ENCODE measurements at regions not wholly inside any gene's neighbourhood (a gene's known extent, or its start where the extent isn't known, plus 50 kb on each side); places are given as distances from the start of the nearest gene placed in this dataset.
"Not testable (repeated sequence)": the region's sequence is repeated elsewhere in the genome, so short reads cannot be mapped to it uniquely, and the experiment has no call there.

- not testable (repeated sequence) for DNase-seq (ENCODE audit: low spot score)
Observed at GRCh38 chr4:9110700-9111099, 59.5 kb upstream of the FAM90A26 start.

GRCh38 chr4:9103148-9103524 is 67.1 kb upstream of the FAM90A26 start:
- not testable (repeated sequence) for DNase-seq (ENCODE audit: low spot score)

DNA sequence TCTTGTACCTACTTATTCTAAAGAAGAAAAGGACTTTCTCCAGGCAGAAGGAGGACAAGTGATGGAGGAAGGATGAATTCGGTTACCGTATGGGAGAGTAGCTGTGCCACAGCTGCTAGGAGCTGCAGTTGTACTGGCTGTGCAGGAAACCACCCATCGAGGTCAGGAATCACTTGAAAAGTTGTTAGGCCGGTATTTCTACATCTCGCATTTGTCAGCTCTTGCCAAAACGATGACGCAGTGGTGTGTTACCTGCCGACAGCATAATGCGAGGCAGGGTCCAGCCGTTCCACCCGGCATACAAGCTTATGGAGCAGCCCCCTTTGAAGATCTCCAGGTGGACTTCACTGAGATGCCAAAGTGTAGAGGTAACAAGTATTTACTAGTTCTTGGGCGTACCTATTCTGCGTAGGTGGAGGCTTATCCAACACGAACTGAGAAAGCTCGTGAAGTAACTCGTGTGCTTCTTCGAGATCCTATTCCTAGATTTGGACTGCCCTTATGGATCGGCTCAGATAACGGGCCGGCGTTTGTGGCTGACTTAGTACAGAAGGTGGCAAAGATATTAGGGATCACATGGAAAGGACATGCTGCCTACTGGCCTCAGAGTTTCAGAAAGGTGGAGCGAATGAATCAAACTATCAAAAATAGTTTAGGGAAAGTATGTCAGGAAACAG is 67.6 kb upstream of the FAM90A26 start:
- not testable (repeated sequence) for DNase-seq (ENCODE audit: low spot score)

DNA sequence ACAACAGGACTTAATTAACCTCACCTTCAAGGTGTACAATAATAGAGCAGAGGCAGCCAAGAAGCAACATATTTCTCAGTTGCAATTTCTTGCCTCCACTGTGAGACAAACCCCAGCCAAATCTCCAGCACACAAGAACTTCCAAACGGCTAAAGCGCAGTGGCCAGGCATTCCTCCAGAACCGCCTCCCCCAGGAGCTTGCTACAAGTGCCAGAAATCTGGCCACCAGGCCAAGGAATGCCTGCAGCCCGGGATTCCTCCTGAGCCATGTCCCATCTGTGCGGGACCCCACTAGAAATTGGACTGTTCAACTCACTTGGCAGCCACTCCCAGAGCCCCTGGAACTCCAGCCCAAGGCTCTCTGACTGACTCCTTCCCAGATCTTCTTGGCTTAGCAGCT is 73.9 kb upstream of the FAM90A26 start:
- not testable (repeated sequence) for DNase-seq (ENCODE audit: low spot score)

DNA sequence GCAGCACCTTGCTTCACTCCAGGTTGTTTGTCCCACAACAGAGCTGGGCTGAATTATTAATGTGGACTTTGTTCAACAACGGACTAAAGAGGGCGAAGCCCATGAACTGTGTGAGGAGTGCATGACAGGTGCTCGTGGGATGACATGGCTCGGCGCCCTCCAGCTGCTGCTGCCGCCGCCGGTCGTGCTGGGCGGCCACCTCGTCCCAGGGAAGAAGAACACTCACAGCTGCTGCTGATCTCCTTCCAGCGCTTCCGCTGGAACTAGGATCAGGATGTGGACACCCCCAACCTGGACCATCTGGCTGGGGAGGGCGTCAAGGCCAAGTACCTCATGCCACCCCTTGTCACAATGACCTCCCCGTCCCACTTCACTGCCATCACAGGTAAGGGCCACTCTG is 91.4 kb upstream of the FAM90A26 start:
- DNase-seq (ENCODE audit: low spot score), result not testable (repeated sequence)

- not testable (repeated sequence) for DNase-seq (ENCODE audit: low spot score)
Observed at GRCh38 chr4:9076974-9077373, 93.2 kb upstream of the FAM90A26 start.

GRCh38 chr4:9076486-9076885 is 93.7 kb upstream of the FAM90A26 start:
- DNase-seq (ENCODE audit: low spot score), result not testable (repeated sequence)

GRCh38 chr4:9073371-9073770 is 96.8 kb upstream of the FAM90A26 start:
- DNase-seq (ENCODE audit: low spot score), result not testable (repeated sequence)

- DNase-seq (ENCODE audit: low spot score), result not testable (repeated sequence)
Observed at GRCh38 chr4:9072521-9073220, 97.5 kb upstream of the FAM90A26 start.

DNA sequence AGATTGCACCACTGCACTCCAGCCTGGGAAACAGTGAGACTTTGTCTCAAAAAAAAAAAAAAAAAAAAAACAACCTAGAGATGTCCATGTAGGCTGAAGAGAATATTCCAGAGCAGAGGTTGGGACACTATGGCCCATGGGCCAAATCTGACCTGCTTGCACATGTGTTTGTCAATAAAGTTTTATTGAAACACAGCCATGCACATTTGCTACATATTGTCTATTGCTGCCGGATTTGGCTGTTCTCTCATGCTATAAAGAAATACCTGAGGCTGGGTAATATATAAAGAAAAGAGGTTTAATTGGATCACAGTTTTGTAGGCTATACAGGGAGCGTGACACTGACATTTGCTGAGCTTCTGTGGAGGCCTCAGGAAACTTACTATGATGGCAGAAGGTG is 102.3 kb upstream of the FAM90A26 start:
- not testable (repeated sequence) for DNase-seq (ENCODE audit: low spot score)

GRCh38 chr4:9063612-9064011 is 106.6 kb upstream of the FAM90A26 start:
- not testable (repeated sequence) for DNase-seq (ENCODE audit: low spot score)

GRCh38 chr4:9024866-9025265 is 145.3 kb upstream of the FAM90A26 start:
- not testable (repeated sequence) for DNase-seq (ENCODE audit: low spot score)

DNA sequence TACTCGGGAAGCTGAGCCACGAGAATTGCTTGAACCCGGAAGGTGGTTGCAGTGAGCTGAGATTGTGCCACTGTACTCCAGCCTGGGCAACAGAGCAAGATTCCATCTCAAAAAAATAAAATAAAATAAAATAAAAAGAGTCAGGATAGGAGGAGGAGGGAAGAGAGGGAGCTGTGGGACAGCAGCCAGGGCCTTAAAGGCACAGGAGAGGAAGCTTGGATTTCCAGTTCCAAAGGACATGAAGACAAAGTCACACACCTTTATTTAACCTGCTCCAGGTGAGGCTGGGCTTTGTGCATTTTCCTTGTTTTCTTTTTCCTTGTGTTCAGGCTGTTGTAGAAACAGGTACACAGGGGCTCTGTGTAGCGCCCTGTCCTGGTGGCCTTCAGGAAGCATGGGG is 138.2 kb upstream of the HMX1 start:
- DNase-seq (ENCODE audit: low spot score), result not testable (repeated sequence)

DNA sequence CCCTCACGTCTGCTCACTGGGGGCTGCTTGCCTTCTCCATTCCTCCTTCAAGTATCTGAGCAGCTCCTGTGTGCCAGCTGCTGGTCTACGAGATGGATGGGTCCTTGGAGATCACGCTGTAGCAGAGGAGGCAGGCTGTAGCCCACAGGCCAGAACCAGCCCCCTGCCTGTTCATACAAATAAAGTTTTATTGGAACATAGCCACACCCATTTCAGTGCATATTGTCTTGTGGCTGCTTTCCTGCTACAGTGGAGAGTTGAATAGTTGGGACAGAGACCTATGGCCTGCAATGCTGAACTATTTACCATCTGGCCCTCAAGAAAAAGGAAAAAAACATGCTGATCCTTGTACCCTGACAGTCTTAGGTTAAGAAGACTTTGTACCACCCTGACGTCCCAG is 136.8 kb upstream of the HMX1 start:
- DNase-seq (ENCODE audit: low spot score), result not testable (repeated sequence)

- DNase-seq (ENCODE audit: low spot score), result not testable (repeated sequence)
Observed at GRCh38 chr4:9001153-9001552, 129.5 kb upstream of the HMX1 start.

- peak; percentile 37 for DNase-seq (ENCODE audit: low spot score)
Observed at GRCh38 chr4:9000505-9001001, 128.9 kb upstream of the HMX1 start.

GRCh38 chr4:8992981-8993380 is 121.3 kb upstream of the HMX1 start:
- DNase-seq (ENCODE audit: low spot score), result not testable (repeated sequence)

- not testable (repeated sequence) for DNase-seq (ENCODE audit: low spot score)
Observed at GRCh38 chr4:8991449-8991848, 119.8 kb upstream of the HMX1 start.

- not testable (repeated sequence) for DNase-seq (ENCODE audit: low spot score)
Observed at GRCh38 chr4:8990341-8990740, 118.7 kb upstream of the HMX1 start.

DNA sequence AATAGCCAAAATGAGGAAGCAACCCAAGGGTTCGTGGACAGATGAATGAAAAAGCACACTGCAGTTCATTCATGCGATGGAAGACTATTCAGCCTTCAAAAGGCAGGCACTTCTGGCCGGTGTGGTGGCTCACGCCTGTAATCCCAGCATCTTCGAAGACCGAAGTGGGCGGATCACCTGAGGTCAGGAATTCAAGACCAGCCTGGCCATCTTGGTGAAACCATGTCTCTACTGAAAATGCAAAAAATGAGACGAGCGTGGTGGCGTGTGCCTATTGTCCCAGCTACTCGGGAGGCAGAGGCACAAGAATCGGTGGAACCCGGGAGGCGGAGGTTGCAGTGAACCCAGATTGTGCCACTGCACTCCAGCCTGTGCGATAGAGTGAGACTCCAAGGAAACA is 114.1 kb upstream of the HMX1 start:
- not testable (repeated sequence) for DNase-seq (ENCODE audit: low spot score)

GRCh38 chr4:8984641-8985040 is 113.0 kb upstream of the HMX1 start:
- DNase-seq (ENCODE audit: low spot score), result not testable (repeated sequence)

DNA sequence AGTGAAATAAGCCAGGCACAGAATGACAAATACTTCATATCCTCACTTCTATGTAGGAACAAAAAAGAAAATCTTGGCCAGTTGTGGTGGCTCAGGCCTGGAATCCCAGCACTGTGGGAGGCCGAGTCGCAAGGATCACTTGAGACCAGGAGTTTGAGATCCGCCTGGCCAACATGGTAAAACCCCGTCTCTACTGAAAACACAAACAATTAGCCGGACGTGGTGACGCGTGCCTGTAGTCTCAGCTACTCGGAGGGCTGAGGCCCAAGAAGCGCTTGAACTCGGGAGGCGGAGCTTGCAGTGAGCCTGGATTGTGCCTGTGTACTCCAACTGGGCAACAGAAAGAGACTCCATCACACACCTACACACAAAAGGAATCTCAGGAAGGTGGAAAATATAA is 112.3 kb upstream of the HMX1 start:
- DNase-seq (ENCODE audit: low spot score), result not testable (repeated sequence)

GRCh38 chr4:8976466-8977128 is 105.0 kb upstream of the HMX1 start:
- not testable (repeated sequence) for DNase-seq (ENCODE audit: low spot score)
